OCI-LY3 (cell line): ENCODE measurements at regions not wholly inside any gene's neighbourhood (a gene's known extent, or its start where the extent isn't known, plus 50 kb on each side); places are given as distances from the start of the nearest gene placed in this dataset.

Source experiments
- H2AFZ ChIP-seq: fragments of 200-600, 300-600 bp; shearing (Covaris generic); 2 replicates; pipeline ENCODE4 v1.6.0; 2014; ENCODE audit warnings: antibody characterized with exemption, low read depth, low read length
- H3K27ac ChIP-seq: fragments of 200-600, 300-600 bp; sonication (generic); 2 replicates; pipeline ENCODE4 v1.5.1; 2014; ENCODE audit warnings: mild to moderate bottlenecking, low read length, moderate library complexity, mixed read lengths
- H3K27me3 ChIP-seq: fragments of 200-600, 300-600 bp; sonication (generic); 2 replicates; pipeline ENCODE4 v1.6.1; 2014; ENCODE audit warnings: low read depth, low read length, mixed read lengths
- H3K36me3 ChIP-seq: fragments of 200-600, 300-600 bp; sonication (generic); replicated peaks from 2 replicates; pipeline ENCODE3; 2014; ENCODE audit warnings: low read depth, low read length, mixed read lengths
- H3K4me1 ChIP-seq: fragments of 300-600, 200-600 bp; sonication (generic); 2 replicates; pipeline ENCODE4 v1.6.1; 2014; ENCODE audit warnings: low read length, mixed read lengths
- H3K4me2 ChIP-seq: fragments of 200-600, 300-600 bp; sonication (generic); 2 replicates; pipeline ENCODE4 v1.6.1; 2014; ENCODE audit warnings: low read length, mixed read lengths
- H3K4me3 ChIP-seq: fragments of 300-600, 200-600 bp; sonication (generic); 2 replicates; pipeline ENCODE4 v1.5.1; 2014; ENCODE audit warnings: antibody characterized with exemption, mild to moderate bottlenecking, low read length, moderate library complexity
- H3K79me2 ChIP-seq: fragments of 300-600, 200-600 bp; shearing (Covaris generic); 2 replicates; pipeline ENCODE4 v1.6.1; 2014; ENCODE audit warnings: mild to moderate bottlenecking, low read length, mixed read lengths
- H3K9ac ChIP-seq: fragments of 300-600, 200-600 bp; shearing (Covaris generic); 2 replicates; pipeline ENCODE4 v1.6.0; 2014; ENCODE audit warnings: mild to moderate bottlenecking, low read length, moderate library complexity
- H3K9me3 ChIP-seq: fragments of 200-600, 300-600 bp; shearing (Covaris generic); 2 replicates; pipeline ENCODE4 v1.6.1; 2014; ENCODE audit warnings: low read length, mixed read lengths; ENCODE audit not compliant: insufficient read depth
- H4K20me1 ChIP-seq: fragments of 200-600, 300-600 bp; sonication (generic); 2 replicates; pipeline ENCODE4 v1.6.1; 2016; ENCODE audit warnings: low read length, mixed read lengths; ENCODE audit not compliant: insufficient read depth
- CTCF ChIP-seq: fragments of 200-600, 300-600 bp; sonication (generic); IDR thresholded peaks from 2 replicates; pipeline ENCODE4 v1.5.1; 2014; ENCODE audit warnings: antibody characterized with exemption, low read length, low read depth
- EZH2phosphoT487 ChIP-seq: fragments of 200-600 bp; shearing (Covaris generic); IDR thresholded peaks from 2 replicates; pipeline ENCODE4 v1.6.1; 2018; ENCODE audit warnings: antibody characterized with exemption, mixed run types, low read depth

DNA sequence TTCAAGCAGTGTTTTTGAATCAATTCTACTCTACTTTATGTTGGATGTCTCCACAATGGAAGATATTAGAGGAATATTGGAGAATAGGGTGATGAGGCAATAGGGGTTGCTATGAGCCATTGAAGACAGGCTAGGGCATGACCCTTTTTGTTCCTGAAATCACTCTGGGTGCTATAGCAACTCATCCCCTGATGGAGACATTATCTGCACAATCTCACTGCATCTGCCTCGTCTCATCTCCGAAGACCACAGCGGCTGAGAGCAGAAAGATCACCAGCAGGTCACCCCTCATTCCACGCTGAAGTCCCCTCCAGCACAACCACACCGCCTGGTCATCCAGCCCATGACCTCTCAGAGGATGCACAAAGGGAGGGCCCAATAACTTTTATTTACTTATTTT, 150.4 kb upstream of the TMEM132C start:
- H3K4me2 ChIP-seq = no peak overlapping the region
- H3K36me3 ChIP-seq = no peaks in the 10 kb centered on the region
- H3K4me1 ChIP-seq = peaks cover 6% of the 10 kb centered on the region; the same call in 1 of the 2 replicates
- H3K27ac ChIP-seq = no peak overlapping the region
- H4K20me1 ChIP-seq = no peaks in the 10 kb centered on the region
- TF ChIP-seq CTCF = no peak
- TF ChIP-seq EZH2phosphoT487 = no peak
- no peak overlapping the region for H2AFZ ChIP-seq
- H3K4me3 ChIP-seq = no peak overlapping the region
- H3K9ac ChIP-seq = no peak overlapping the region
- no peaks in the 10 kb centered on the region for H3K27me3 ChIP-seq
- no peaks in the 10 kb centered on the region for H3K9me3 ChIP-seq
- H3K79me2 ChIP-seq = no peaks in the 10 kb centered on the region

DNA sequence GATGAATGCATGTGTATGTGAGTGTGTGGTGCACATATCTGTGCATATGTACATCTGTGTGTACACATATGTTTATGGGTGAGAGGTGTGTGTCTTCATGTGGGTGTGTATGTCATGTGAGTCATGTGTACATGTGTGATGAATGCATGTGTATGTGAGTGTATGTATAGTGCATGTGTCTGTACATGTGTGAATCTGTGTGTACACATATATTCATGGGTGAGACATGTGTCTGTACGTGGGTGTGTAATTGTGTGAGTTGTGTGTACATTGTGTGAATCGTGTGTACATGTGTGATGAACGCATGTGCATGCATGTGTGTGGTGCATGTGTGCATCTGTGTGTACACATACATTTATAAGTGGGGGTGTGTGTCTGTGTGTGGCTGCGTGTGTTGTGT, 146.9 kb upstream of the TMEM132C start:
- Histone ChIP-seq H3K27ac (no peak overlapping the region), H4K20me1 (no peaks in the 10 kb centered on the region), H3K27me3 (no peaks in the 10 kb centered on the region), H3K36me3 (no peaks in the 10 kb centered on the region), H2AFZ (no peak overlapping the region), H3K9me3 (no peaks in the 10 kb centered on the region), H3K4me3 (no peak overlapping the region), H3K4me2 (no peak overlapping the region), H3K9ac (no peak overlapping the region), H3K79me2 (no peaks in the 10 kb centered on the region), H3K4me1 (no peaks in the 10 kb centered on the region)
- TF ChIP-seq EZH2phosphoT487 (no peak), CTCF (no peak)

DNA sequence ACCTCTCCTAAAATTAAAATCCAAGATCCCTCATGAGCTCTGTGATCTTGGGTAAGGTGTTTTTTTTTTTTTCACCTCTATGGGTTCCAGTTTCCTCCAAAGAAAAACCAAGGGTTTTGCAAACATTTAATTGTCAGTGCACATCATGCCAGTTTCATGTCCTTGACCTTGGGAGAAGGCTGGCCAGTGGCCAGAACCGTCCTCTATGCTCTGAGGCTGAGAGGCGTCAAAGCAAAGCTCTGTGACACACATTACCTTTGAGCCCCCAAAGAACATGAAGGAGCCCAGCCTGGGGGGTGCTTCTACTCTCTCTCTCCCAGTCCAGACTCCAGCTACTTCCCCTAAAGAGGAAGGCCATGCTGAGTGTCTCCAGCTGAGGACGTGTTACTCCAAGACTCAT, 145.5 kb upstream of the TMEM132C start:
- no peaks in the 10 kb centered on the region for H3K27me3 ChIP-seq
- H3K36me3 ChIP-seq = no peaks in the 10 kb centered on the region
- H2AFZ ChIP-seq = no peak overlapping the region
- no peaks in the 10 kb centered on the region for H3K4me1 ChIP-seq
- H3K9me3 ChIP-seq = no peaks in the 10 kb centered on the region
- H3K79me2 ChIP-seq = no peaks in the 10 kb centered on the region
- H3K4me3 ChIP-seq = no peak overlapping the region
- no peak overlapping the region for H3K27ac ChIP-seq
- H4K20me1 ChIP-seq = no peaks in the 10 kb centered on the region
- TF ChIP-seq CTCF (no peak), EZH2phosphoT487 (no peak)
- no peak overlapping the region for H3K4me2 ChIP-seq
- no peak overlapping the region for H3K9ac ChIP-seq

DNA sequence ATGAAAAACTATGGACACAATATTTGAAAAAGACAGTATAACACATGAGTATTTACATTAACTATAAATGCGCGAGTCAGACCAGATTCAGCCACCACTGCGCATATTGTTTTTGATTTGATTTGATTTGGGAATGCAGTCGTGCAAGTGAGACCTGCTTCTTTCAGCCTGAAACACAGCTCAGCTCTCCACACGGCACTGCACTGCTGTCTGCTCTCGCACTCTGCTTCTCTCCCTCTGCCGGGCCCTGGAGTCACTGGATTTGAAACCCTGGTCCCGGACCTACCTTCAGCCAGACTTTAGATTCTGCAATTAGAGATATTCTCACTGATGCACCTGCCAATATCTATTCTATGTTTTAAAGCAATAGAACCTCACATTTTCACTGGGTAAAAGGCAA, 143.9 kb upstream of the TMEM132C start:
- Histone ChIP-seq H4K20me1 (no peaks in the 10 kb centered on the region), H2AFZ (no peak overlapping the region), H3K9me3 (no peaks in the 10 kb centered on the region), H3K27me3 (no peaks in the 10 kb centered on the region), H3K36me3 (no peaks in the 10 kb centered on the region), H3K4me3 (no peak overlapping the region), H3K9ac (no peak overlapping the region), H3K27ac (no peak overlapping the region), H3K4me1 (no peaks in the 10 kb centered on the region), H3K79me2 (no peaks in the 10 kb centered on the region), H3K4me2 (no peak overlapping the region)
- TF ChIP-seq CTCF (no peak), EZH2phosphoT487 (no peak)
